Neural progenitor cell (in vitro differentiated cells): ENCODE measurements at regions not wholly inside any gene's neighbourhood (a gene's known extent, or its start where the extent isn't known, plus 50 kb on each side); places are given as distances from the start of the nearest gene placed in this dataset.

ENCODE experiments used
- CTCF ChIP-seq: fragments of 200-600 bp; sonication (generic); IDR thresholded peaks from 2 replicates; pipeline ENCODE4 v1.5.1; 2017; ENCODE audit warnings: antibody characterized with exemption, mild to moderate bottlenecking
- EZH2 ChIP-seq: fragments of 200-600 bp; sonication (generic); IDR thresholded peaks from 2 replicates; pipeline ENCODE4 v1.6.1; 2017; ENCODE audit warnings: antibody characterized with exemption, mild to moderate bottlenecking, moderate library complexity
- EZH2phosphoT487 ChIP-seq: fragments of 200-600 bp; sonication (generic); IDR thresholded peaks from 2 replicates; pipeline ENCODE4 v1.6.1; 2017; ENCODE audit warnings: antibody characterized with exemption

- TF ChIP-seq EZH2phosphoT487: no peak
- TF ChIP-seq CTCF: no peak
- no peak for TF ChIP-seq EZH2
These were observed 189.0 kb upstream of the CSNK1A1L start for GRCh38 chr13:37294472-37294871.
